Neural cell (in vitro differentiated cells): ENCODE measurements at regions not wholly inside any gene's neighbourhood (a gene's known extent, or its start where the extent isn't known, plus 50 kb on each side); places are given as distances from the start of the nearest gene placed in this dataset.

Source experiments
- H2AFZ ChIP-seq: fragments of 200-600, 300-800 bp; sonication (generic), shearing (Covaris generic); 2 replicates; pipeline ENCODE4 v1.6.0; 2014; ENCODE audit warnings: low read depth, mild to moderate bottlenecking, antibody characterized with exemption, low read length, moderate library complexity
- H3F3A ChIP-seq: fragments of 200-600 bp; shearing (Covaris generic); 2 replicates; pipeline ENCODE4 v1.6.1; 2016; ENCODE audit warnings: mild to moderate bottlenecking, moderate library complexity, mixed read lengths, antibody characterized with exemption, low read length; ENCODE audit not compliant: insufficient read depth, poor library complexity, severe bottlenecking
- H3K27ac ChIP-seq: fragments of 200-600, 300-800 bp; sonication (generic), shearing (Covaris generic); 2 replicates; pipeline ENCODE4 v1.5.1; 2014; ENCODE audit warnings: mild to moderate bottlenecking, low read length, moderate library complexity
- H3K27me3 ChIP-seq: fragments of 300-800, 200-600 bp; sonication (generic), shearing (Covaris generic); 2 replicates; pipeline ENCODE4 v1.6.0; 2014; ENCODE audit warnings: mild to moderate bottlenecking, low read depth, low read length, moderate library complexity; ENCODE audit not compliant: insufficient read depth
- H3K36me3 ChIP-seq: fragments of 300-800, 200-600 bp; sonication (generic), shearing (Covaris generic); 2 replicates; pipeline ENCODE4 v1.5.1; 2014; ENCODE audit warnings: mild to moderate bottlenecking, antibody characterized with exemption, low read length, moderate library complexity; ENCODE audit not compliant: insufficient read depth
- H3K4me2 ChIP-seq: fragments of 300-800, 200-600 bp; sonication (generic), shearing (Covaris generic); 2 replicates; pipeline ENCODE4 v1.6.0; 2014; ENCODE audit warnings: mild to moderate bottlenecking, low read length
- H3K4me3 ChIP-seq: fragments of 300-800, 200-600 bp; sonication (generic), shearing (Covaris generic); 2 replicates; pipeline ENCODE4 v1.5.1; 2014; ENCODE audit warnings: mild to moderate bottlenecking, low read length, moderate library complexity
- H3K79me2 ChIP-seq: fragments of 200-600 bp; shearing (Covaris generic); replicated peaks from 2 replicates; pipeline ENCODE4 v1.6.0; 2014; ENCODE audit warnings: mild to moderate bottlenecking, low read length, moderate library complexity; ENCODE audit not compliant: insufficient read depth
- H3K9ac ChIP-seq: fragments of 300-800, 200-600 bp; sonication (generic), shearing (Covaris generic); 2 replicates; pipeline ENCODE4 v1.6.1; 2016; ENCODE audit warnings: mild to moderate bottlenecking, low read length, mixed read lengths
- H3K9me2 ChIP-seq: fragments of 200-600 bp; shearing (Covaris generic); 2 replicates; pipeline ENCODE4 v1.6.1; 2016; ENCODE audit warnings: mild to moderate bottlenecking, low read length, mixed read lengths; ENCODE audit not compliant: insufficient read depth
- H3K9me3 ChIP-seq: fragments of 200-600, 300-800 bp; sonication (generic), shearing (Covaris generic); 2 replicates; pipeline ENCODE4 v1.6.1; 2016; ENCODE audit warnings: mild to moderate bottlenecking, mixed run types, low read length, moderate library complexity, mixed read lengths
- H4K20me1 ChIP-seq: fragments of 200-600 bp; shearing (Covaris generic); 2 replicates; pipeline ENCODE4 v1.6.1; 2016; ENCODE audit warnings: mild to moderate bottlenecking, mixed run types; ENCODE audit not compliant: insufficient read depth
- EP300 ChIP-seq: fragments of 450-650 bp; conservative IDR thresholded peaks from 2 replicates; pipeline ENCODE4 v1.6.1; 2014; ENCODE audit warnings: antibody characterized with exemption, mild to moderate bottlenecking, moderate library complexity; ENCODE audit not compliant: poor library complexity, severe bottlenecking
- EZH2 ChIP-seq: fragments of 200-600, 300-800 bp; shearing (Covaris generic), sonication (generic); IDR thresholded peaks from 2 replicates; pipeline ENCODE4 v1.6.1; 2014; ENCODE audit warnings: antibody characterized with exemption, low read length, borderline replicate concordance, mild to moderate bottlenecking; ENCODE audit not compliant: insufficient read depth, poor library complexity, severe bottlenecking
- MXI1 ChIP-seq: fragments of 450-650 bp; conservative IDR thresholded peaks from 2 replicates; pipeline ENCODE4 v1.6.1; 2014; ENCODE audit warnings: antibody characterized with exemption, mild to moderate bottlenecking; ENCODE audit not compliant: poor library complexity, severe bottlenecking
- POLR2AphosphoS5 ChIP-seq: IDR thresholded peaks from 2 replicates; pipeline ENCODE4 v1.6.1; 2012
- RAD21 ChIP-seq: fragments of 450-650 bp; conservative IDR thresholded peaks from 2 replicates; pipeline ENCODE4 v1.6.1; 2014; ENCODE audit warnings: antibody characterized with exemption, mild to moderate bottlenecking, moderate library complexity
- SMC3 ChIP-seq: fragments of 450-650 bp; conservative IDR thresholded peaks from 2 replicates; pipeline ENCODE4 v1.6.1; 2014; ENCODE audit warnings: antibody characterized with exemption, mild to moderate bottlenecking, moderate library complexity; ENCODE audit not compliant: poor library complexity
- TAF1 ChIP-seq: IDR thresholded peaks from 2 replicates; pipeline ENCODE4 v1.6.1; 2012; ENCODE audit warnings: low read depth
- TF ChIP-seq, protein P1 (sequence below): fragments of 450-650 bp; IDR thresholded peaks from 2 replicates; pipeline ENCODE4 v1.5.1; 2014; ENCODE audit warnings: antibody characterized with exemption, mild to moderate bottlenecking, moderate library complexity; ENCODE audit not compliant: poor library complexity, severe bottlenecking
- TF ChIP-seq, protein P2 (sequence below): IDR thresholded peaks from 2 replicates; pipeline ENCODE4 v1.6.1; 2012; ENCODE audit warnings: borderline replicate concordance

DNA sequence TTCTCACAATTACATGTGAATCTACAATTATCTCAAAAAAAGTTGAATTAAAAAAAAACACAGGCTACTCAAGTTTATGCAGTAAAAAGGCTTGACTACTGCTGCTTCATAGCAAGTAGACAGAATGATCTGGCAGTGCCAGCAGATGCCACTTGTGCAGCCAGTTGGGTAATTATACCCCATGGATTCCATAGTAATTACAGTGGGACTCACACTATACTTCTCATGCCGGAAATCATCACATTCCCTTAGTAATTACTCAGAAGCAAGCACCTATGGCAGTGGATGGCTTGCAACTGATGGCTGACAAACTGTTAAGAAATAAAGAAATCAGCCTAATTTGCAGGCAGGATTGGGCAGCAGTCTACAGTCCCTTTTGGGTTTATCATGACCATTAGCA lies 463.2 kb upstream of the KLF4 start:
- Histone ChIP-seq H3K9me3 (no peaks in the 10 kb centered on the region), H3K4me3 (no peak overlapping the region), H3K9me2 (no peaks in the 10 kb centered on the region), H3K27ac (no peak overlapping the region), H3K27me3 (no peaks in the 10 kb centered on the region), H3K9ac (no peak overlapping the region), H2AFZ (no peak overlapping the region), H3K4me2 (no peak overlapping the region), H3K79me2 (no peaks in the 10 kb centered on the region), H3K36me3 (no peaks in the 10 kb centered on the region), H3F3A (no peaks in the 10 kb centered on the region), H4K20me1 (no peaks in the 10 kb centered on the region)
- no peak for TF ChIP-seq RAD21
- TF ChIP-seq EP300, result no peak
- TF ChIP-seq EZH2, result no peak
- TF ChIP-seq, protein P1, sequence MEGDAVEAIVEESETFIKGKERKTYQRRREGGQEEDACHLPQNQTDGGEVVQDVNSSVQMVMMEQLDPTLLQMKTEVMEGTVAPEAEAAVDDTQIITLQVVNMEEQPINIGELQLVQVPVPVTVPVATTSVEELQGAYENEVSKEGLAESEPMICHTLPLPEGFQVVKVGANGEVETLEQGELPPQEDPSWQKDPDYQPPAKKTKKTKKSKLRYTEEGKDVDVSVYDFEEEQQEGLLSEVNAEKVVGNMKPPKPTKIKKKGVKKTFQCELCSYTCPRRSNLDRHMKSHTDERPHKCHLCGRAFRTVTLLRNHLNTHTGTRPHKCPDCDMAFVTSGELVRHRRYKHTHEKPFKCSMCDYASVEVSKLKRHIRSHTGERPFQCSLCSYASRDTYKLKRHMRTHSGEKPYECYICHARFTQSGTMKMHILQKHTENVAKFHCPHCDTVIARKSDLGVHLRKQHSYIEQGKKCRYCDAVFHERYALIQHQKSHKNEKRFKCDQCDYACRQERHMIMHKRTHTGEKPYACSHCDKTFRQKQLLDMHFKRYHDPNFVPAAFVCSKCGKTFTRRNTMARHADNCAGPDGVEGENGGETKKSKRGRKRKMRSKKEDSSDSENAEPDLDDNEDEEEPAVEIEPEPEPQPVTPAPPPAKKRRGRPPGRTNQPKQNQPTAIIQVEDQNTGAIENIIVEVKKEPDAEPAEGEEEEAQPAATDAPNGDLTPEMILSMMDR, result no peak
- no peak for TF ChIP-seq MXI1
- no peak for TF ChIP-seq POLR2AphosphoS5
- no peak for TF ChIP-seq SMC3
- TF ChIP-seq, protein P2, sequence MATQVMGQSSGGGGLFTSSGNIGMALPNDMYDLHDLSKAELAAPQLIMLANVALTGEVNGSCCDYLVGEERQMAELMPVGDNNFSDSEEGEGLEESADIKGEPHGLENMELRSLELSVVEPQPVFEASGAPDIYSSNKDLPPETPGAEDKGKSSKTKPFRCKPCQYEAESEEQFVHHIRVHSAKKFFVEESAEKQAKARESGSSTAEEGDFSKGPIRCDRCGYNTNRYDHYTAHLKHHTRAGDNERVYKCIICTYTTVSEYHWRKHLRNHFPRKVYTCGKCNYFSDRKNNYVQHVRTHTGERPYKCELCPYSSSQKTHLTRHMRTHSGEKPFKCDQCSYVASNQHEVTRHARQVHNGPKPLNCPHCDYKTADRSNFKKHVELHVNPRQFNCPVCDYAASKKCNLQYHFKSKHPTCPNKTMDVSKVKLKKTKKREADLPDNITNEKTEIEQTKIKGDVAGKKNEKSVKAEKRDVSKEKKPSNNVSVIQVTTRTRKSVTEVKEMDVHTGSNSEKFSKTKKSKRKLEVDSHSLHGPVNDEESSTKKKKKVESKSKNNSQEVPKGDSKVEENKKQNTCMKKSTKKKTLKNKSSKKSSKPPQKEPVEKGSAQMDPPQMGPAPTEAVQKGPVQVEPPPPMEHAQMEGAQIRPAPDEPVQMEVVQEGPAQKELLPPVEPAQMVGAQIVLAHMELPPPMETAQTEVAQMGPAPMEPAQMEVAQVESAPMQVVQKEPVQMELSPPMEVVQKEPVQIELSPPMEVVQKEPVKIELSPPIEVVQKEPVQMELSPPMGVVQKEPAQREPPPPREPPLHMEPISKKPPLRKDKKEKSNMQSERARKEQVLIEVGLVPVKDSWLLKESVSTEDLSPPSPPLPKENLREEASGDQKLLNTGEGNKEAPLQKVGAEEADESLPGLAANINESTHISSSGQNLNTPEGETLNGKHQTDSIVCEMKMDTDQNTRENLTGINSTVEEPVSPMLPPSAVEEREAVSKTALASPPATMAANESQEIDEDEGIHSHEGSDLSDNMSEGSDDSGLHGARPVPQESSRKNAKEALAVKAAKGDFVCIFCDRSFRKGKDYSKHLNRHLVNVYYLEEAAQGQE, result no peak

DNA sequence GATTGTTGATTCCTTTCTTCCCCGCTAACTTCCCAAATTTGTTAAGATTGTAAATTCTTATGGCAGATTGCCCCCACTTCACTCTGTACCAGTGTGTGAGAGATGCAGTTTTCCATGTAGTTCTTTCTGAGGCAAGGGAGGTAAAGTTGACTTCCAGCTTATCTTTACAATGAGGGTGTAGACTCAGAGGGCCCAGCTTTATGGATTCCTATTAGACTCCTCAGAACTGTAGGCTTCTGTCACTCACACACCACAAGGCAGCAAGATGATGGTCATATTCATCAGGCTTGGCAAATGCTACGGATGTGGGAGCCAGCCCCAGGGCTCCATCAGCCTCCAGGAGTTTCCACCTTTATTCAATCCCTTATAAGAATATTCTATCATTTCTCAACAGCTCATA lies 461.9 kb upstream of the KLF4 start:
- H3K9ac ChIP-seq, result no peak overlapping the region
- H4K20me1 ChIP-seq, result no peaks in the 10 kb centered on the region
- no peaks in the 10 kb centered on the region for H3K9me3 ChIP-seq
- H3K4me3 ChIP-seq, result no peak overlapping the region
- H3K27me3 ChIP-seq, result no peaks in the 10 kb centered on the region
- H3K27ac ChIP-seq, result no peak overlapping the region
- H3K79me2 ChIP-seq, result no peaks in the 10 kb centered on the region
- H2AFZ ChIP-seq, result no peak overlapping the region
- H3K4me2 ChIP-seq, result no peak overlapping the region
- H3K9me2 ChIP-seq, result no peaks in the 10 kb centered on the region
- TF ChIP-seq RAD21 (no peak), EP300 (no peak), SMC3 (no peak), MXI1 (no peak), POLR2AphosphoS5 (no peak), EZH2 (no peak), TAF1 (no peak)
- TF ChIP-seq, protein P2, result no peak
- TF ChIP-seq, protein P1, result no peak
- H3K36me3 ChIP-seq, result no peaks in the 10 kb centered on the region
- no peaks in the 10 kb centered on the region for H3F3A ChIP-seq
